CD1c-positive myeloid dendritic cell (primary cell): ENCODE measurements at regions not wholly inside any gene's neighbourhood (a gene's known extent, or its start where the extent isn't known, plus 50 kb on each side); places are given as distances from the start of the nearest gene placed in this dataset.
"Not testable (repeated sequence)": the region's sequence is repeated elsewhere in the genome, so short reads cannot be mapped to it uniquely, and the experiment has no call there.

Source experiments
- DNase-seq: peaks from one replicate; pipeline ENCODE4 v3.0.0-alpha.2; 2016; ENCODE audit errors: extremely low spot score

- no peak for DNase-seq
Observed at GRCh38 chr7:115649429-115649828, 381.1 kb downstream of the TFEC start.

DNA sequence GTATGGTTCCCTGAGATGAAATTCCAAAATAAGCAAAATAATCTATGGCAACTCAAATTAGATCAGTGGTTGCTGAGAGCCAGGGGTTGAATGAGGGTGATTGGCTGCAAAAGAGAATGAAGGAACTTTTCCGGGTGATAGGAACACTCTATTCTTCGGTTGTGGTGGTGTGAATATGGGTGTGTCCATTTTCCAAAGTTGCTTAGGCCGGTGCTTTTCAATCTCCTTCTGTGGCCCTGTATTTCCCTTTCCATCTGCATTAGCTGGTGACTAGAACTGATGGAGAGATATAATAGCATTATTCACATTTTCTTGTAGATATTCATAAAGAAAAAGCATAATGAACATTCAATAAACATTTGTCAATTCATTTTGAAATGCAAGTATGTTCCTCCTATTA, 382.9 kb downstream of the TFEC start:
- no peak for DNase-seq

GRCh38 chr7:115642194-115642593, 388.4 kb downstream of the TFEC start:
- DNase-seq = no peak

- DNase-seq = no peak
Observed at GRCh38 chr7:115638853-115639252, 391.7 kb downstream of the TFEC start.

GRCh38 chr7:115637128-115637527, 393.4 kb downstream of the TFEC start:
- DNase-seq = no peak

GRCh38 chr7:115635876-115636275, 394.7 kb downstream of the TFEC start:
- DNase-seq = no peak

DNA sequence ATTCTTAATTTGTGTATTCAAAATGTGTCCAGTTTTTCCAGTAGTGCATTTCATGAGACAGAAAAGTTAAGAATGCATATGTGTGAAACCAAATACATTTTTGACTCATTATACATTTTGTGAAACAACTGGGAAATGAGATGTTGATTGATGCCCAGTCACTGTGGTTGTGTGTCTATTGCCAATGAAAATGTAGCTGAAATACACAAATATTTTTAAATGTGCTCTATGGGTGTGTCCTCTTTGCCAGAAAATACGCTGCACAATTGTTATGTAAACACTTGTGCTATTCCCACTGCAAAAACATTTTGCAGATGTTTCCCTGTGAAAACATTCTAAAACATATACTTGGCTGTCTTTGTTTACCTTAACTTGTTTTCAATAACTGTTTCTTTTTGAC, 395.2 kb downstream of the TFEC start:
- no peak for DNase-seq

DNA sequence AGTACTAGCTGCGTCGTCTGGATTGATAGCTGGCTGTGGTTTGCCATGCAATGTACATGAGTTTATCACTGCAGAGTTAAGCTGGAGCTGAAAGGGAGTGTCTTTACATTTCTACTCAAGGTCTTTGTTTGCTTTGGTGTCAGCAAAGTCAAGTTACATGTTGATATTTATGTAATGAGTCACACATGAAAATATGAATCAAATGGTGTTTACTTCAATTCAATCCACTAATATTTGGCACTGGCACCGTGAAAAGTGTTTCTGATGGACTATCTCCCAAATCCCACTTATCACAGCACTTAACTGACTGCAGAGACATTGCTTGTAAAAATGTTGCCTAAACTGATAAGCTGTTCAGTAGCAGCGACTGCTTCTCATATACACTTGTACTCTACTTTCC, 395.9 kb downstream of the TFEC start:
- DNase-seq = no peak

GRCh38 chr7:115632636-115633035, 397.9 kb downstream of the TFEC start:
- no peak for DNase-seq

DNA sequence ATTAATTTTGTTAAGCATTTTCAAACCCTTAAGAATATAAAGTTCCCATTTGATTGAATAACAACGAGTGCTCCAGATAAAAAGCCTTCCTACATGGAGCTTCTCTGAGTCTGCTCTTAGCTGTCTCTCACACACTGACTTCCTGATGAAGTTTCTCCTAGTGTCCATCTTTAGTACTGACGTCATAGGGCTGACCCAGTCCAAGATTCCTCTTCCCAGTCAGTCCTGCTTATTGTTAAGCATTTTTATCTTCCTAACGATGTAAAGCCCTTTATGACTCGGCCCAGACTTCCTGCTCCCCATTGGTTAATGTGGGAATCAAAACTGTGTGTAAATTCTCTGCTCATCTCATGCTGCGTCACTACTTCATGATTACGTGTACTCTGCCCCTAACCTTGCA, 398.8 kb downstream of the TFEC start:
- no peak for DNase-seq

DNA sequence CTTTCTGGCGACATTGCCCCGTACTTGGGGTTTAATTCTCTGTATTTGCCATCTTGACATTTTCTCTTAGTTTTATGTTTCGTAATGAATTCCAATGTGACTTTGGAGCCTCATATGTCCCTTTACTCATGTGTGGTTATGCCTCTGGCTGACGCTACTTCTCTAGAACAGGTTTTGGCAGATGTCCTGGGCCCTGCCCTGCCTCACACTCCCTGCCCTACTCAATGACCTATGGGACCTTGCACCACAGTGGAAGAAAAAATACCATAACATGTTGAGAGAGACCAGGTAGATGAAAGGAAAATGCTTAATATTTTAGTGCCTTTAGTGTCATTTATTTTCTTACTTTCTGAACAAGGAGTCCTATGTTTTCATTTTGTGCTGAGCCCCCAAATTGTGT, 400.5 kb downstream of the TFEC start:
- no peak for DNase-seq

DNA sequence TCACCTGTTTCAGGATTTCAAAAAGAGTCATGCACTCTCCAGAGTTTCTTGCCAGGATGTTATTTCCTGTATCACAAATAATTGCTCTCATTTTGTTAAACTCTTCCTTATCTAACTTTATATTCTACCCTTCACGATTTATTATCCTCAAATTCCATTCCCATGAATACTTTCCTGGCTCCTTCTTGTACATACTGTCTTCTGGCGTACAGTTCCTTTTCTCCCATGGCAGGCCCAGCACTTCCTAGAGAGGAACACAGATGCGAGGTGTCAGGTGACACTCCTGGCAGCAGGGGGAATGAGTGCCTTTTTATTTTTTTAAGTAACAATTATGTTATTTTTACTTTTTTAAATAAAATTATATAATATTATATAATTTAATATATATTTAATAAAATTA, 411.9 kb downstream of the TFEC start:
- no peak for DNase-seq

GRCh38 chr7:115613836-115614235, 416.7 kb downstream of the TFEC start:
- no peak for DNase-seq

DNA sequence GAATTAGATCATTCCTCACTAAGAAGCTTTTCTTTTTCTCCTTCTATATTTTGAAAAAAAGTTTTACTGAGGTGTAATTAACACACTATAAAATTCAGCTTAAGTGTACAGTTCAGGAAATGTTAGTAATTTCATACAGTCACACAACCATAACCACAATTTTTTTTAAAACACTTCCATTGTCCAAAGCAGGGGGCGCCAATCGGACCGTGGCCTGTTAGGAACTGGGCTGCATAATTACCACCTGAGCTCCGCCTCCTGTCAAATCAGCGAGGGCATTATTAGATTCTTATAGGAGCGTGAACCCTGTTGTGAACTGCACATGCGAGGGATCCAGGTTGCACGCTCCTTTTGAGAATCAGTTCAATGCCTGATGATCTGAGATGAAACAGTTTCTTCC, 427.1 kb downstream of the TFEC start:
- DNase-seq = no peak

DNA sequence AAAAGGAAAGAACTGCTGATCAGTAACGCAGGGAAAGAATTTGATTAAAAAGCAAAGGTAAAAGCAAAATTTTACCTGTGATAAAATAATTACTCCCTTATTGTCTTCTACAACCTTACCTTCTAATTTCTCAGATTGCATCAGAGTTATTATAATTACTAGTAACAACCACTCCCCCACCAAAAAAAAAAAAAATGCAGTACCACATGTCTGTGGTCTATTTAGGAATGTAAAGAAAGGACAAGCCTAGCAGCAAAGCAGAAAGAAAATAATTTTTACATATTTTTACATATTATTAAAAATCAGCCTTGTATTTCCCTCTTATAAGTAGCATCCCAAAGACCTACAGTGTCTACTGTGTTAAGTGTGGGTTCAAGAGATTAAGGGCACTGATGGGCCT, 430.4 kb downstream of the TFEC start:
- DNase-seq = no peak

- not testable (repeated sequence) for DNase-seq
Observed at GRCh38 chr7:115599184-115599583, 431.4 kb downstream of the TFEC start.

DNA sequence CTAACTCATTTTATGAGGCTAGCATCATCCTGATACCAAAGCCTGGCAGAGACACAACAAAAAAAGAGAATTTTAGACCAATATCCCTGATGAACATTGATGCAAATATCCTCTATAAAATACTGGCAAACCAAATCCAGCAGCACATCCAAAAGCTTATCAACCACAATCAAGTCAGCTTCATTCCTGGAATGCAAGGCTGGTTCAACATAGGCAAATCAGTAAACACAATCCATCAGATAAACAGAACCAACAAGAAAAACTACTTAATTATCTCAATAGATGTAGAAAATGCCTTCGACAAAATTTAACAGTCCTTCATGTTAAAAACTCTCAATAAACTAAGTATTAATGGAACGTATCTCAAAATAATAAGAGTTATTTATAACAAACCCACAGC, 433.3 kb downstream of the TFEC start:
- not testable (repeated sequence) for DNase-seq

- no peak for DNase-seq
Observed at GRCh38 chr7:115593111-115593510, 437.5 kb downstream of the TFEC start.

- DNase-seq = no peak
Observed at GRCh38 chr7:115585015-115585718, 445.4 kb downstream of the TFEC start.

- DNase-seq = no peak
Observed at GRCh38 chr7:115582956-115583355, 447.6 kb downstream of the TFEC start.

DNA sequence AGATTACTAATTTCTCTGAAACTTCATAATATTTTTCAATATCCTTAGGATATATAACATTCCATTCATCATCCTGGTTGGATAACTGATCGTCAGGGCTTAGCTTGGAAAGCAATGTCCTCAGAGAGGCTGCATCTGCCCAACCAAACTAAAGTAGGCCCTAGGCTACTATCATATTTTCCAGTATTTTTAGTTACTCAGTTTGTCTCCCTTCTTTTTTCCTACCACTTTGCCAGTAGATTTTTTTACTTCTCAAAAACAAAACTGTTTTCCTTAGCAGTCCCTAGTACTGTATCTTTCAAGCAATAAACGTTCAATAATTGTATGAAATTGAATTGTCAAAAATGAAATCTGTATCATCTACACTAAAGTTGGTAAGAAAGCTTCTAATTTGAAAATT, 452.0 kb downstream of the TFEC start:
- DNase-seq = no peak

DNA sequence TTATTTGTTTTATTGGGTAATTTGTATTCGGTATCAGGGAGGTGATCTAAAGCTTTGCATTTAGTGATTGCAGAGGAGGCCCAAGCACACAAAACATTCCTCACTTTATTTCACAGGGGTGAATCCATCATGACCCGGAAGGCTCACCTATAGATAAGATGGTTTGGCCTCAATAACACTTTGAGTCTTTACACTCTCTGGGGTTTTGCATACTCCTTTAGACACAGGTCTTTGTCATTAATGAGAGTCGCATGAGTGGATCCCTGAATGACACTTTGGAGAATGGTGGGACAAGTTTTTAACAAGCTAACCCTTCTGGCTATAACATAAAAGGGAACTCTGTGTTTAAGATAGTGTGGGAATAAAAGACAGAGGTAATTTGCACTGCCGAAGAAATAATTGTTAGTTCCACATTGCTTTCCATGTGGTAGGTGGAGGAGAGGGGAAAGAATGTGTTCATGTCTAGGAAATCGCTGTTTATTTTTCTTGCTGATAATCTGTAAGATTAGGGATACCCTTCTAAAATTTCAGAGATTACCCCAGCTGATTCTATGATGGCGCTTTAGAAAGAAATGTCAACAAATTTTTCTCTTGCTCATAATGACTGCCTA, 455.8 kb downstream of the TFEC start:
- no peak for DNase-seq

DNA sequence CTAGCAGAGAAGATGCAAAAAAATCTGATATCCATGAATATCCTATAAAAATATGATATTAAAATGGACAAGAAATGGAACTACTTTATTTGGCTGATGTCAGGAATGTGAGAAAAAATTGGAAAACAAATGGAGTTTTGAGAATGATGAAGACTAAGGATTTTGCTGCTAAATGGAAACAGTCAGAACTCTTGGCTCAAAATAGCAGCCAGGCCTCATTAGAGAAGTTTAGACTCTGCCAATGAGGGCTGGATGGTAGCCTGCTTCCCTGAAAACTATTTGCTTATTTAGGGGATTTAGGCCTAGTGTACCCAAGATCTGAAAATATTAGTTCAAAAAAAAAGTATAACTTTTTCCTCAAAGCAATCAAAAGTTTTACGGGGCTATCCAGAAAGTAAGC, 458.5 kb downstream of the TFEC start:
- no peak for DNase-seq
